HL-60 (cell line): ENCODE measurements at regions not wholly inside any gene's neighbourhood (a gene's known extent, or its start where the extent isn't known, plus 50 kb on each side); places are given as distances from the start of the nearest gene placed in this dataset.

Experiments used
- DNase-seq, 2 experiments: peaks; one replicate each; pipeline ENCODE4 v3.0.0-alpha.2; 2010 to 2020; ENCODE audit warnings: low read depth in 1 of 2, low spot score in 1 of 2
- H3K27ac ChIP-seq: fragments of 250-450 bp; sonication (Bioruptor Pico); replicated peaks from 2 replicates; pipeline ENCODE4 v1.5.1; 2020; ENCODE audit warnings: mild to moderate bottlenecking, moderate library complexity
- H3K27me3 ChIP-seq: fragments of 250-450 bp; sonication (Bioruptor Pico); 2 replicates; pipeline ENCODE4 v1.5.1; 2021; ENCODE audit warnings: mild to moderate bottlenecking, moderate library complexity; ENCODE audit not compliant: insufficient read depth, poor library complexity, severe bottlenecking
- H3K4me3 ChIP-seq: replicated peaks from 2 replicates; pipeline ENCODE4 v1.5.1; 2011; ENCODE audit warnings: mild to moderate bottlenecking, control low read depth, low read length; ENCODE audit not compliant: insufficient read depth
- GABPA ChIP-seq: IDR thresholded peaks from 2 replicates; pipeline ENCODE4 v1.6.1; 2012; ENCODE audit warnings: low read depth
- POLR2AphosphoS5 ChIP-seq: IDR thresholded peaks from 2 replicates; pipeline ENCODE4 v1.6.1; 2012; ENCODE audit warnings: low read depth
- SPI1 ChIP-seq: IDR thresholded peaks from 2 replicates; pipeline ENCODE4 v1.6.1; 2012; ENCODE audit warnings: low read depth, mild to moderate bottlenecking, borderline replicate concordance
- TF ChIP-seq, protein P1 (sequence below): IDR thresholded peaks from 2 replicates; pipeline ENCODE4 v1.6.1; 2012; ENCODE audit warnings: low read depth; ENCODE audit not compliant: insufficient replicate concordance
- TF ChIP-seq, protein P2 (sequence below): IDR thresholded peaks from one replicate; pipeline ENCODE4 v1.5.1; 2011; ENCODE audit warnings: low read length, control low read depth, inconsistent platforms; ENCODE audit not compliant: insufficient read depth

DNA sequence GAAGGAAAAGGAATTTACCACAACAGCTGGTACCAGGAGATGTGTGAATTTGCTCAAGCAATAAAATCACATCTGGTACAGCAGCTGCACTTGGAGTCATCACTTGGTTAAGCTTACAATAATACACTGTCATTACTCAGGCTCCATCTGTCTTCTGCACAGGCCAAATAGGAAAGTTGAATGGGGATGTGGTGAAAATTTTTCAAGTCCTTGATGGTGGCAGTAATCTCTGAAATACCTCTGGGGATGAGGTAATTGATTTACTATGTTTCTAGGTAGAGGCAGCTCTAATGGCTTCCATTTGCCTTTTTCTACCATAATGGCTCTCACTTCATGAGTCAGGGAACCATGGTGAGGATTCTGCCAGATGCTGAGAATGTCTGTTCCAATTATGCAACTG lies 206.8 kb upstream of the ATP10B start:
- Histone ChIP-seq H3K27ac (no peak overlapping the region), H3K27me3 (no peaks in the 10 kb centered on the region), H3K4me3 (no peak overlapping the region)
- TF ChIP-seq, protein P1, sequence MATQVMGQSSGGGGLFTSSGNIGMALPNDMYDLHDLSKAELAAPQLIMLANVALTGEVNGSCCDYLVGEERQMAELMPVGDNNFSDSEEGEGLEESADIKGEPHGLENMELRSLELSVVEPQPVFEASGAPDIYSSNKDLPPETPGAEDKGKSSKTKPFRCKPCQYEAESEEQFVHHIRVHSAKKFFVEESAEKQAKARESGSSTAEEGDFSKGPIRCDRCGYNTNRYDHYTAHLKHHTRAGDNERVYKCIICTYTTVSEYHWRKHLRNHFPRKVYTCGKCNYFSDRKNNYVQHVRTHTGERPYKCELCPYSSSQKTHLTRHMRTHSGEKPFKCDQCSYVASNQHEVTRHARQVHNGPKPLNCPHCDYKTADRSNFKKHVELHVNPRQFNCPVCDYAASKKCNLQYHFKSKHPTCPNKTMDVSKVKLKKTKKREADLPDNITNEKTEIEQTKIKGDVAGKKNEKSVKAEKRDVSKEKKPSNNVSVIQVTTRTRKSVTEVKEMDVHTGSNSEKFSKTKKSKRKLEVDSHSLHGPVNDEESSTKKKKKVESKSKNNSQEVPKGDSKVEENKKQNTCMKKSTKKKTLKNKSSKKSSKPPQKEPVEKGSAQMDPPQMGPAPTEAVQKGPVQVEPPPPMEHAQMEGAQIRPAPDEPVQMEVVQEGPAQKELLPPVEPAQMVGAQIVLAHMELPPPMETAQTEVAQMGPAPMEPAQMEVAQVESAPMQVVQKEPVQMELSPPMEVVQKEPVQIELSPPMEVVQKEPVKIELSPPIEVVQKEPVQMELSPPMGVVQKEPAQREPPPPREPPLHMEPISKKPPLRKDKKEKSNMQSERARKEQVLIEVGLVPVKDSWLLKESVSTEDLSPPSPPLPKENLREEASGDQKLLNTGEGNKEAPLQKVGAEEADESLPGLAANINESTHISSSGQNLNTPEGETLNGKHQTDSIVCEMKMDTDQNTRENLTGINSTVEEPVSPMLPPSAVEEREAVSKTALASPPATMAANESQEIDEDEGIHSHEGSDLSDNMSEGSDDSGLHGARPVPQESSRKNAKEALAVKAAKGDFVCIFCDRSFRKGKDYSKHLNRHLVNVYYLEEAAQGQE, result no peak
- TF ChIP-seq SPI1 (no peak), POLR2AphosphoS5 (no peak), GABPA (no peak)
- TF ChIP-seq, protein P2, sequence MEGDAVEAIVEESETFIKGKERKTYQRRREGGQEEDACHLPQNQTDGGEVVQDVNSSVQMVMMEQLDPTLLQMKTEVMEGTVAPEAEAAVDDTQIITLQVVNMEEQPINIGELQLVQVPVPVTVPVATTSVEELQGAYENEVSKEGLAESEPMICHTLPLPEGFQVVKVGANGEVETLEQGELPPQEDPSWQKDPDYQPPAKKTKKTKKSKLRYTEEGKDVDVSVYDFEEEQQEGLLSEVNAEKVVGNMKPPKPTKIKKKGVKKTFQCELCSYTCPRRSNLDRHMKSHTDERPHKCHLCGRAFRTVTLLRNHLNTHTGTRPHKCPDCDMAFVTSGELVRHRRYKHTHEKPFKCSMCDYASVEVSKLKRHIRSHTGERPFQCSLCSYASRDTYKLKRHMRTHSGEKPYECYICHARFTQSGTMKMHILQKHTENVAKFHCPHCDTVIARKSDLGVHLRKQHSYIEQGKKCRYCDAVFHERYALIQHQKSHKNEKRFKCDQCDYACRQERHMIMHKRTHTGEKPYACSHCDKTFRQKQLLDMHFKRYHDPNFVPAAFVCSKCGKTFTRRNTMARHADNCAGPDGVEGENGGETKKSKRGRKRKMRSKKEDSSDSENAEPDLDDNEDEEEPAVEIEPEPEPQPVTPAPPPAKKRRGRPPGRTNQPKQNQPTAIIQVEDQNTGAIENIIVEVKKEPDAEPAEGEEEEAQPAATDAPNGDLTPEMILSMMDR, result no peak
- no peak for DNase-seq

DNA sequence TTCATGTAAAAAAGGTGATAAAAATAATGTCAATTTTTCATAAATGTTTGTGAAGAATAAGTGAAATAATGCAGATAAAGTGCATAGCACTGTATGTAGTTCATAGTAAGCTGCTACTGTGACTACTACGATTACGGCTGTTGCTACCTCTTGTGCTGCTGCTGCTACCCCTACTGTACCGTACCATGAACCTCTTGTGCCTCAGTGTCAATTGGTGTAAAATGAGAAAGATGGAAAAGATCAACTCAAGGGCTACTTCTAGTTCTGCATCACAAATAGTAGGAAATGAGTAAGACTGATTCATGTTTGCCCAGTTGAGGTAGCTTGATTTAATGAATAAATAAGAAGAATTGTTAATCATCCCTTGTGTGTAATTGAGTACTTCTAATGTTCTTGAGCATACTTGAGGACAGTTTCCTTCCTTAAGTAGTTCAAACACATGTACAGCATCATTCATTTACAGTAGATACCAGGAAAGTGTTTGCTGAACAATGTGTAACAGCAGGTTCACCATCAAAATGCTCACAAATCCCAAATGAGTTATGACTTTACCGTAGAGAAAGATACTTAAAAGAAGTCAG lies 200.0 kb upstream of the ATP10B start:
- Histone ChIP-seq H3K27me3 (no peaks in the 10 kb centered on the region), H3K27ac (no peak overlapping the region), H3K4me3 (no peak overlapping the region)
- TF ChIP-seq GABPA (no peak), SPI1 (no peak)
- TF ChIP-seq, protein P1, result no peak
- TF ChIP-seq, protein P2, result no peak
- DNase-seq, result no peak

DNA sequence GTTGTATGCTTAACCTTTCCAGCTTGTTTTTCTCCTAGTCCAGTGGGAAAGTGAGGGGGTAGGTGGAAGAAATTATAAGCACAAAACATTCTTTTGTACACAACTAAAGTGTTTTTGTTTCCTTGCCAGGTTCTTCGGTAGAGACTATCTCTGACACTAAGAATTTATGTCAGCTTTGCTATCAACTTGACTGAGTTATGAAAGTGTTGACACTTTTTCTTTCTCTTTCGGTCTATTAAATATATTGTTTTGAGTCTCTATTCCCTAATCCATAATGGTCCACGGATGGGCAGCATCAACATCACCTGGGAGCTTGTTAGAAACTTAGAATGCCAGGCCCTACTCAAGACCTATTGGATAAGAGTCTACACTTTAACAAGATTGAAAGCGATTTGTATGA lies 195.0 kb upstream of the ATP10B start:
- TF ChIP-seq SPI1 (no peak), GABPA (no peak), POLR2AphosphoS5 (no peak)
- TF ChIP-seq, protein P1, result no peak
- TF ChIP-seq, protein P2, result no peak
- H3K27ac ChIP-seq, result no peak overlapping the region
- no peak overlapping the region for H3K4me3 ChIP-seq
- H3K27me3 ChIP-seq, result no peaks in the 10 kb centered on the region
- DNase-seq, result no peak
